Breast epithelium (tissue), 3 donors: ENCODE measurements at regions not wholly inside any gene's neighbourhood (a gene's known extent, or its start where the extent isn't known, plus 50 kb on each side); places are given as distances from the start of the nearest gene placed in this dataset.

Source experiments
- CTCF ChIP-seq, 3 donors: fragments of 450-650 bp; IDR thresholded peaks; one replicate each; pipeline ENCODE4 v1.5.1; 2016 to 2017; ENCODE audit warnings: antibody characterized with exemption in 3 of 3, mild to moderate bottlenecking in 3 of 3, moderate library complexity in 3 of 3
- POLR2A ChIP-seq: fragments of 450-650 bp; IDR thresholded peaks from one replicate; pipeline ENCODE4 v1.6.1; 2016; ENCODE audit warnings: antibody characterized with exemption, mild to moderate bottlenecking, moderate library complexity

- no peak for TF ChIP-seq CTCF (IDR thresholded peaks at IDR 0.05)
- no peak for TF ChIP-seq POLR2A
Measured at GRCh38 chr16:63130942-63131341, 1094.7 kb upstream of the CDH8 start.
